AG09309 (cell line): ENCODE measurements at regions not wholly inside any gene's neighbourhood (a gene's known extent, or its start where the extent isn't known, plus 50 kb on each side); places are given as distances from the start of the nearest gene placed in this dataset.

Experiments used
- DNase-seq: peaks from one replicate; pipeline ENCODE4 v3.0.0-alpha.2; 2010; ENCODE audit warnings: low read depth
- H3K4me3 ChIP-seq: 2 replicates; pipeline ENCODE4 v1.5.1; 2011; ENCODE audit warnings: mild to moderate bottlenecking, low read depth, low read length, moderate library complexity; ENCODE audit not compliant: control insufficient read depth
- CTCF ChIP-seq: IDR thresholded peaks from 2 replicates; pipeline ENCODE4 v1.5.1; 2011; ENCODE audit warnings: mild to moderate bottlenecking, low read depth, low read length, inconsistent platforms; ENCODE audit not compliant: insufficient read depth, control insufficient read depth; ENCODE audit errors: missing control alignments

- DNase-seq = peak; percentile 31
- no peak overlapping the region for H3K4me3 ChIP-seq
- no peak for TF ChIP-seq CTCF
Observed at GRCh38 chr1:14371771-14372497, 226.6 kb upstream of the KAZN start.

GRCh38 chr1:14372526-14372925 lies 226.0 kb upstream of the KAZN start:
- TF ChIP-seq CTCF = no peak

GRCh38 chr1:14373081-14373758 lies 225.3 kb upstream of the KAZN start:
- DNase-seq = no peak

More at GRCh38 chr1:14372526-14372925, 226.0 kb upstream of the KAZN start:
- DNase-seq = no peak
- H3K4me3 ChIP-seq = no peak overlapping the region

GRCh38 chr1:14375226-14375625 lies 223.3 kb upstream of the KAZN start:
- DNase-seq = no peak
- H3K4me3 ChIP-seq = no peak overlapping the region
- TF ChIP-seq CTCF = no peak

More at GRCh38 chr1:14373081-14373758, 225.3 kb upstream of the KAZN start:
- no peak overlapping the region for H3K4me3 ChIP-seq
- TF ChIP-seq CTCF = no peak

GRCh38 chr1:14377386-14377785 lies 221.1 kb upstream of the KAZN start:
- DNase-seq = peak; percentile 24
- no peak overlapping the region for H3K4me3 ChIP-seq
- TF ChIP-seq CTCF = no peak

- no peak for TF ChIP-seq CTCF
- DNase-seq = no peak
Observed at GRCh38 chr1:14380408-14380807, 218.1 kb upstream of the KAZN start.

GRCh38 chr1:14390816-14391215 lies 207.7 kb upstream of the KAZN start:
- H3K4me3 ChIP-seq = no peak overlapping the region
- no peak for TF ChIP-seq CTCF
- DNase-seq = no peak

More at GRCh38 chr1:14380408-14380807, 218.1 kb upstream of the KAZN start:
- no peak overlapping the region for H3K4me3 ChIP-seq
